NOMO-1 treated with DMSO at 0.1 percent for 48 hours (cell line): ENCODE measurements at regions not wholly inside any gene's neighbourhood (a gene's known extent, or its start where the extent isn't known, plus 50 kb on each side); places are given as distances from the start of the nearest gene placed in this dataset.

Experiments used
- DNase-seq: peaks from one replicate; lab custom pipeline; 2025; ENCODE audit not compliant: unreplicated experiment; lab: John Stamatoyannopoulos, UW

- peak; percentile 28 for DNase-seq
Observed at GRCh38 chr7:32347244-32347828, 142.8 kb downstream of the LSM5 start.

DNA sequence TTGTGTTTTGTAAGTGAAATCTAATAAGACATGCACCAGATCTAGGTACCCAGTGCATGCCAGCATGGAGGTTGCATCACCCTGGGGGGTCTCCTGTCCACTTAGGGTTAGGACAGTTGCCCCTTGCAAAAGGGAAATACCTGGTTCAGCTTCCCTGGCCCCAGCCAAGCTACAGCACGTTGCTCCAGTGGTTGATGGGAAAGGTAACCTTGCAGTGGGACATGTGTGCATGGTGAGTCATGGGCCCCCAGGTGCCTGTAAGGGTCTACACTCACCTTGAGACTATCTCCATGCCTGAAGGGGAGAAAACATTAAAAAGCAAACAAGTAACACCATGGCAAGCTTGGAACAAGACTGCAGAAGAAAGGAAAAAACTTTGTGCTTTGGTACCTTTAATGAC, 143.9 kb downstream of the LSM5 start:
- no peak for DNase-seq

DNA sequence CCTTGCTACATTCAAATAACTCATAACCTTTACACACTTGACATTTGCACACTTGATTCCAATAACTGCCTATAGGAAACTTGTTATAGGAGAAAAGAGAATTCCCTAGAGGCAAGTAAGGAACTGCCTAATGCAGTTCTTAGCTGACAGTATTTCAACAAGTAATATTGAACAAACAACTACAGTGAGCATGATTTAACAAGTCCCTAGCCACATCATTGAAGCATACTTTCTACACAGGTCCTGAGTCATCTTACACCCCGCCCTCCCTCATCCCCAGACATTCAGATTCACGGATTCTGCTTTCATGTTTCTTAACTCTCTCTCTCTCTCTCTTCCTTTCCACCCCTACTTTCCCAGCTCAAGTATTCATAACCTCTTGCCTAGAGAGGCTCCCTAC, 153.5 kb downstream of the LSM5 start:
- no peak for DNase-seq

DNA sequence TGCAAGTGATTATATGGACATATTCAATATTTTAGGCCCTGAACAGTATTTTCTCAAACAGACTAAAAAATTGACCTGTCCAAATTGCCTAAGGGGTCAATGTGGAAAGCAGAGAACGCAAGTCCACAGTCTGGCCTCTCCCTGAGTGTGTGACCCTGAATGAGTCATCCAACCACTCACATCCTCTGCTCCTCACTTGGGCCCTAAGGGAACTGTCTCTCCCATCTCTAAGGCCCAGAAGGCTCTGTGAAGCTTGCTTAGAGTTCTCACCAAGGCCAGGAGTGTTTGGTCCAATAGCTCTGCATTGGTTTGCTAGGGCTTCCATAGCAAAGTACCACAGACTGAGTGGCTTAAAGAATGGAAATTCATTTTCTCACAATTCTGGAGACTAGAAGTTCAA, 155.1 kb downstream of the LSM5 start:
- no peak for DNase-seq

GRCh38 chr7:32330602-32331001, 159.6 kb downstream of the LSM5 start:
- DNase-seq, result no peak

- DNase-seq, result no peak
Observed at GRCh38 chr7:32326078-32326477, 164.1 kb downstream of the LSM5 start.

DNA sequence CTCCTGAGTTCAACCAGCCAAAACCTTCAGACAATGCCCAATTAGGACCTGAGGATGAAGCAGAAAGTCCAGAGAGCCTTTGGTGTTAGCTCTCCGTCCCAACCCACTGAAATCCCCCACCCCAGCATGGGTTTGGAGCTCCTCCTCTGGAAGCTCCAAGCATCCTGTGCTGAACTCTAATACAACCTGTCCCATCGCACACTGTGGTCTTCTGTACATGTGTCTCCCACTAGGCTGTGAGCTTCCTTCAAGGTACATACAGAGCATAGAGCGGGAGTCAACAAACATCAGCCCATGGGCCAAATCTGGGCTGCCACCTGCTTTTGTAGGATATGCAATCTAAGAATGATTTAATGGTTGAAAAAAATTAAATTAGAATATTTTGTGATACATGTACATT, 166.5 kb downstream of the LSM5 start:
- DNase-seq, result no peak

DNA sequence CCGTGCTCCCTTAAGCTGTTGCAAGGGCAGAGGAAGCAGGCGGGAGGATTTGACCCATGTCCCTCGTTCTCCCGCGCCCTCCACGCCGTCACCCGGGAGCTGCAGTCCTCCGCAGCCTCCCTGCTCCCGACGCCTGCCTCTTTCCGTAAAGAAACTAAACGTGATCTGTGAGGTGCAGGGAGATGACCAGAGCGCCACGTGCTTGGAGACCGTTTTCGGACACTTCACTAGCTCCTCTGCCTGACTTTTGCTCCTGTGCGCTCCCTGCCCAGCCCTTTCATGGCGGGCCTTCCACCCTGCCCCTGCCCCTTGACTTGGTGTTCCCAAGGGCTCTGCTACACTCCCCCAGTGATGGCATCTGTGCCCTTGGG, 171.2 kb downstream of the LSM5 start:
- DNase-seq, result no peak

GRCh38 chr7:32318300-32319011, 171.7 kb downstream of the LSM5 start:
- DNase-seq, result no peak

DNA sequence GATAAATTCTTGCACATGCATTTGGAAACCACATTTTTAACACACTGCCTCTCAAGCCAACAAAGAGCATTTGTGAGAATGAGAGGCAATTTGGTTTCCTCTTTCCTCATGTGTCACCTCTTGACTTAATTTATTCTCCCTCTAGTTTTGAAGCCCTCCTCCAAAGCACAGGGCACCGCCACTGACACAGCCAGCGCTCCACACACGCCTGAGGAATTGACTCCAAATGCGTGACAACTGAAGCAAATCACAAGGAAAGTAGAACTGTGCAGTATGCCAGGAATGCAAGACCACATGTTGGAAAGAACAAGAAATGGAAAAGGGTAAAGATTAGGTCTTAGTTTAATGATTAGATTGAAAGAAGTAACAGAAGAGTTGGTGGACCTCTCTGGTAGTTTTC, 173.3 kb downstream of the LSM5 start:
- DNase-seq, result no peak

DNA sequence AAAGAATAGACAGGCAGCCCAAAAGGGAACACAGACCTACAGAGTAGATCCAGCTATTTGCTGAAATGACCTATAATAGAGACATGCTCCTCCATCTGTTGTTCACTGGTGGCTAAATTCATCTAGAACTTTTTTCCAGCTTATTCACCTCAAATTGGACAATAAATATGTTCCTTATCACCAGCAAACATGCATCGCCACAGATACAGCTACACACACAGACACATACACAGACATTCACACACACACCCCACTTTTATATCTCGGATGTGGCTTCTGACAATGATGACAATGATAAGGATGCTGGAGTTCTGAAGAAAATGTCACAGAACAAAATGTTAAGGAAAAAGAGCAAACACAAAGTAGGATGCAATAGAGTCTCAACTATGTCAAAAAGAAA, 175.4 kb downstream of the LSM5 start:
- no peak for DNase-seq

DNA sequence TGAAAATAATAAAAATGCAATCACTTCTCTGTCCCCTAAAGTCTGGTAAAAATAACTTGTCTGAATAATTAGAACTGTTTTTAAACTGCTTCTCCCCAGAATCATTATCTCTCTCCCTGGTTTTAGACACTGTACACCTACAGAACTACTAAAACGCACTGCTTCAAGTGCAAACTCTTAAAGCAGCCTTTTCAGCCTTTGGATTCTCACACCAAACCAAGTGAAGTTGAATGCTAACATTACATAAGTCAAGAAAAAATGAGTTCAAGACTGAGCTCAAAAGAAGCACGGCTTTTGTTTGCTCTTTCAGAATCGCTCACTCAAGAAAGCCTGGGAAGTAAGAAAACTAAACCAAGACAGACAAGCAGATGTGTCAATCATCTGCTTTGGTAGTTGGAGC, 188.8 kb downstream of the LSM5 start:
- DNase-seq, result no peak

DNA sequence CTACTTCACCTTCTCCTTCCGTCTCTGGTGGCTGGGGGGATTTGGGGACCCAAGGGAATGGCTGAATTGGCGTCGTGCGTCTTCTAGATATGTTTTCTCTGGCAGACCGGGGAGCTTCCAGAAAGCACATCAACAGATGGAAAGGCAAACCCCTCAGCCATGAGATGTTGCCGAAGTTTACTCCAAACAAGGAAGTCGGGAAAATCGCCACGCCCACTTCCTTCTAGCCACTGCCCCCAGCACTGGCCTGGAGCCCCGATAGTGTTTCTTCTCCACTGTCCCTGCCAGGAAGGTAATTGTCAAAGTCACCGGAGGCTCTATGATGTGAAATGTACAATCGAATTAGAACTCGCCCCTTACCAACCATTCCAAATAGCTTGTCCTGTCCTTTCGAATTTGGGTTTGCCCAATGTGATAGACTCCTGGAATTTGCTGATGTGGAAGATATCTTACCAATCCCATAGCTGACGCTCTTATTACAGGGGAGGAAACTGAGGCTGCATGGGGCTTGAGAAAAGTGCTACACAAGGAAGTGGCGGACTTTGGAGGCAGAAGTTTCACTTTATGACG, 191.0 kb downstream of the LSM5 start:
- DNase-seq, result no peak

DNA sequence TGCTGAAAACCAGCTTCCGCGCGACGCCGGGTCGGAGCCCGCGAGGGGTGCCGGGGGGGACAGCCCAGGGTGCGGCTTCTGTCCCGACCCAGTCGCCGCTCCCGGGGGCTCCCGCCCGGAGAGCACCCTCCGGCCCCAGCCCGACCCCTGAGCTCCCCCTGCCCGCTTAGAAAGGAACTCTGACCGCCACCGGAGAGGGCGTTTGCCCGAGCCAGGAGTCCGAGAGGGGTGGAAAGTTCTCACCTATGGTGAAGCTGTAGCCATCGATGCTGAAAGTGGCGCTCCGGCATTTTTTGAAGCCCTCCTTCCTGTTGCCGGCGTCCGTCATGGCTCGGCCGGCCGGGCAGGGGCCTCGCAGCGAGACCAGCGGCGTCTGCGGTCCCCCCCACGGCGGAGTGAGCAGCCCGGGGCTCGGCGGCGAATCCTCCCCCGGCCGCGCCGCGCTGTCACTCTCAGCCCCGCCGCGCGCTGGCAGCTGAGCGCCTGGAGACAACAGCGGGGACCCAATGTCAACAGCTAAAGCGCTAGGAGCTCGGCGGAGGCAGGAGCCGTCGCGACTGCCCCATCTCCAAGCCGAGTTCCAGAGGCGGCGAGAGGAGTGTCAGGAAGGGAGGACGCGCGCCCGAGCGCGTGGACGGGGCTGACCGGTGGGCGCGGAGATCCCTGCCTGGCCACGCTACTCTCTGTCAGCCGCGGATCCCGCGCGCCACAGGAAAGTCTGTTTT, 191.6 kb downstream of the LSM5 start:
- no peak for DNase-seq

GRCh38 chr7:32293833-32294232, 196.3 kb downstream of the LSM5 start:
- no peak for DNase-seq

DNA sequence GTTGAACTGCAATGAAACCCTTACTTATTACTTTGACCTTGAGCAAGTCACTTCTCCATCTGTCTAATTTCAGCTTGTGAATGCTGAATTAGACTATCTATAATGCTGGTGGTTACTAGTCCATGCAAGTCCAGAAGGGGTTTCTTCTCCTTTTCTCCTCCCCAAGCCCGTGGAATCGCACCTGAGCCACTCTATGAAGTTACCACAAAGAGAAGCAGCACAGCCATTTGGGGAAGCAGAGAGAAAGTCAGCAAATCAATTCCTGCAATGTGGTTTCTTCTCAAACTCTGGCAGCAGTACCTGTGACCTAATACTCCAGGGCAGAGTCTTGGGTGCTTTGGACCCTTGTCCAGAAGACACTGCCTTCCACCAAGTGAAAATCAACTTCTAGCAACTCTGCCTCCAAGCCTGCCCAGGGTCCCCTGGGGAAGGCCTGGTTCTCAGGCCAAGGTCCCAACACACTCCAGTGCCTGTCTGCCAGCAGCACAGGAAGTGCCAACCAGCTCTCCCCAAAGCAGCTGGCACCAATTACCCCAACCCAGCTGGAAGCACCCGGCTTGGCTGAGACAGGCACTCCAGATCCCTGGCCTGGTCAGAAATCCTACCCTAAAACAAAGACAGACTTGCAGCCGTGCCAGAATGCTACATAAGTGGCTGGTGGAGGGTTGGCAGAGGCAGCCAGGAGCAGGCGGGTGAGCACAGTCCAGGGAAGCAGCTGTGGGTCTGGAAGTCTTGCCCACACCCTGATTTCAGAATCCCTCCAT, 200.3 kb downstream of the LSM5 start:
- peak; percentile 56 for DNase-seq

GRCh38 chr7:32285698-32286097, 204.5 kb downstream of the LSM5 start:
- no peak for DNase-seq

- no peak for DNase-seq
Observed at GRCh38 chr7:32283546-32283945, 206.6 kb downstream of the LSM5 start.

DNA sequence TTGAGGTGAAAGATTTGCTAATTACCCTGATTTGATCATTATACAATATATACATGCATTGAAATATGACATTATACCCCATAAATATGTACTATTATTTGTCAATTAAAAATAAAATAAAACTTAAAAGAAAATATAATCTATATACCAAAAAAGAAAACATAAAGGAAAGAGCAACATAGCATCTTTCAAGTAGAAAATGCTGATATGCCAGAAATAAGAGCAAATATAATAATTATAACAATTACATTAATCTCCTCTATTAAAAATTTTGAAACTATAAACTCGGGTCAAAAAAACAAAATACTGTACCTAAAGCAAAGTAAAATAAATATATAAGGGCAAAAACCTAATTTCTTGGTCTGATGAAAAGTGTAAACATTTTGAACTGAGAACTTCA, 209.3 kb upstream of the PDE1C start:
- no peak for DNase-seq

DNA sequence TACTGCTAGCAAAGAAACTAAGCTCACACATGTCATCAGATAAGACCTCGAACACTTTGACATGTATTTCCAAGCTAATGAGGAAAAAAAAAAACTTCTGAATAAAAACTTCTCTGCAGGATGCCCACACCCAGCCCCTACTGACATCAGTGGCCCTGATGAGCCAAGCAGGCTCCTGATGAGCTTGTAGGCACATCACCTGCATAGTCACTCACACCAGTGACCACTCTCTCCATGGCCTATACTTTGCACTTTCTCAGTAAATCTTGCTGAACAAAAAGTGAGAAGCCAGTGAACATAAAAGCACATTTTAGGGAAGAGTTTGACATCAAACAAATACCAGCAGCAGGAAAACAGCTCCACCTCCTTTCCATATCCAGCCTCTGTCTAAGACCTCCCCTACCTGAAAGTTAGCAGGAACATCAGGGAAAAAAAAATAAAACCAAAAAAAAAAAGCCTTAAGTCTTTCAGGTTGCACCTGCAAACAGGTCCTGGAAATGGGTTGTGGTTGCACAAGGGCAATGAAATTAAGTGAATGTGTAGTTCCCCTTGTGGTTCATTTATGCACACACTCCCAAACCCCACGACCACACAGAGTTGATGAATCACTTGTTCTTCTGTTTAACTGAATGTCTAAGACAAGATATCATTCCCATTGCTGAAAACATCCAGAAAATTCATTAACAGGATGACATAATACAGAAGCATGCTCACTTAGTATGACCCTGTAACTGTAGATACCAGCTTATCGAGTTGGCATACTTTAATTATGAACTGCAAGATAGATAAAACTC, 205.2 kb upstream of the PDE1C start:
- DNase-seq, result peak; percentile 80

GRCh38 chr7:32273297-32273696, 203.1 kb upstream of the PDE1C start:
- peak; percentile 64 for DNase-seq
